ENCODE measurements at regions not wholly inside any gene's neighbourhood (a gene's known extent, or its start where the extent isn't known, plus 50 kb on each side); places are given as distances from the start of the nearest gene placed in this dataset.

DNA sequence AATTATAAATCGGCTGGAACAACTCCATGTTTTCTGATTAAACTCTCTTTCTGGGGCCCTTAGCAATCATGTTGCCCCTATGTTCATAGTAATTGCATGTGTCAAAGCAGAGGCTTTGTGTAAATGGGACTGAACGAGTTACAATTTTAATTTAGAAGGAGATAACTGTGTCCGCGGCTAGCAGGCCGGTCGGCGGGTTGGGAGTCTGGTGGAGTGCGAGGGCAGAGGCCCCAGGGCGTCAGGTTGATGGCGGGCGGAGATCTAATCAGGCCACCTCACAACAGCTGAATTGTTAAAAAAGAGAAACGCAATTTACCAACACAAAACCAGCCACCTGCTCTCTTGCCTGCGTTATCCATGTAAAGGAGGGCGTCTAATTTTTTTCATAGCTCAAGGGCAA lies 134.9 kb upstream of the LPCAT1 start:
- TF ChIP-seq CTCF (IDR thresholded peaks at IDR 0.05), result no peak
- TF ChIP-seq POLR2A (IDR thresholded peaks at IDR 0.05; ENCODE audit: low read depth), result no peak
